ENCODE measurements at regions not wholly inside any gene's neighbourhood (a gene's known extent, or its start where the extent isn't known, plus 50 kb on each side); places are given as distances from the start of the nearest gene placed in this dataset.
A peak's percentile ranks its signal among the peaks of the same experiment; 100 is the strongest.
"Not testable (repeated sequence)": the region's sequence is repeated elsewhere in the genome, so short reads cannot be mapped to it uniquely, and the experiment has no call there.

DNA sequence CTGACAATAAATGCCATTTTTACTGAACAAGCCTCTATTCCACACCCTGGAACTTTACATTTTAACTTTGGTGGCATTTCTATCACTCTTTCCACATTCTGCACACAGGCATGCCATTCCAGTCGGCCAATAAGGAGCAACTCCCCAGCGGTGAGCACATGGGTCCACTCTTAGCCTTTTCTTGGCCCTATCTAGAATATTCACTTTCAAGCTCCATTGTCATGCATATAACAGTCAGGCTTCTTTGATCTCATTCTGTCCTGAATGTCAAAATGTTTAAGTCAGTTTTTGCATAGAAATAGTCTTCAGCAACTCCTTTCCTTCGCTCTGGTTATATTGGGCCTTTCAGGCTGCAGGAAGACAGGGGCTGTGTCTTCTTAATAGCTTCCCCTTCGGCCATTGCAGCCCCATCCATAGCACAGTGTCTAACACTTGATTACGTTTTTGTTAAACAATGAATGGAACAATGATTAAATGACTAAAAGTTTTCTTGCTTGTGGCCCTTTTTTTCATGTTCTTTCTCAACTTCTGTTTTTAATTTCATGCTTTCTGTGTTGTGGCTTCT lies 427.3 kb downstream of the MFSD1 start:
- DNase-seq (ENCODE audit: low read depth in 3 of 3), result no peak

DNA sequence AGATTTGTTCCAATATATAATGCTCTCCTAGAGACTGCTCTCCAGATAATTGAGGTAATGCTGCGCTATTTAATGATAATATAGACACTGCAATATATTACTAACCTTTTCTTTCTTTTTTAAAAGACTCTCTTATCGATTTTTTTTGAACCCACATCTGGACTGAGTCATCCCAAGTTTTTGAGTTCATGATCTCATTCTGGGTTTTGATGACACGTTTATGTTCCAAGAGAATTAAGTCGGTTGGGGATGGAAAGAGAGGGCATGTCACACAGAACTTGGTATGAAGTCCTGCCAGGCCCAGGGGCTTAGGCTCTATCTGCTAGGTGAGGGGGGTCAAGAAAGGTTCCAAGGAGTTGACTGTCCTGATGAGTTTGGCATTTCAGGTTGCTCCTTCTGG lies 431.1 kb downstream of the MFSD1 start:
- no peak for DNase-seq (ENCODE audit: low read depth in 3 of 3)

DNA sequence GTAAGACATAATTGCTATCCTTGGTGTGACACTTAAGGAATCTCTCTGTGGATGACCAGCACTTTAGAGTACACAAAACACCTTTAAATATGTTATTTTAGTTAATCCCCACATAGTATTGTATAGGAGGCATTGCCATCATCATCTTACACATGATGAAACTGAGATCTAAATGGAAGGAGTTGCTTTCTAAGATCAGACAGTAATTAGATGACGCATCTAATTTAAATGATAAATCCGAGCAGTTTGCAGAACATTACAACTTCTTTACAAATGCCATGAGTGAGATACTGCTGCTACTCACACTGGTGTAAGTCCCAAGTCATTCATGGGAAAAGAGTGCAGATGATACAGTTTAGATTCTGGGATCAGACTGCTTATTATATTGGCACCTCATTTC lies 431.9 kb downstream of the MFSD1 start:
- DNase-seq (ENCODE audit: low read depth in 3 of 3), result no peak

DNA sequence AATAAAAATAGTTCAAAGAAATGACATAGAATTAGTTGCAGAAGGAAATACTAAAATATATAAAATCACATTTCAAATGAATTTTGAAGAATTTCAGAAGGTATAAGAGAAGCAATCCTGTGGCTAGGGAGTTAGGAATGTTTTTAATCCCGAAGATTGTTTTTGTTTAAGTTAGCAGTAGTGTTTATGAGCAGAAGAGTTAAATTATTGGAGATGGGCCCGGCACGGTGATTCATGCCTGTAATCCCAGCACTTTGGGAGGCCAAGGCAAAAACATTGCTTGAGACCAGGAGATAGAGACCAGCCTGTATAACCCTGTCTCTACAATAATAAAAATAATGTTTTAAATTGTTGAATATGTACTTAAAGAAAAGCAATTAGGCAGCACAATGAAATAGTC lies 432.5 kb downstream of the MFSD1 start:
- no peak for DNase-seq (ENCODE audit: low read depth in 3 of 3)

DNA sequence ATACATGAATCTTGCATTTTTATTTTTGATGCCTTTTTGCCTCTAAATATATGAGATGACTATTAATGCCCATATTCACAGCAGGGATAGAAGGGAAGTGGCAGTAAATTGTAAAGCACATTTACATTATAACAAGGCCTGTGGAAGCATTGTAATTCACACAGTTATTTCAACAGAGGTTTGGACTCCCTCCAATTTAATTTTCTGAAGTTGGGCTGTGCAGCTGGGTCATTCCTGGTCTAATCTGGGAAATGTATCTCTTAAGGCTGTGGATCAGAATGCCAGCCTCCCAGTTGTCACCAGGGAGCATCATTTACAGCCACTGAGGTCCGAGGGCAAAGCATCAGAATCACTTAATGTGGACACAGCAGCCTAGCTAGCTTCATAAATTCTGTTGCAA lies 434.5 kb downstream of the MFSD1 start:
- DNase-seq (ENCODE audit: low read depth in 3 of 3), result no peak

DNA sequence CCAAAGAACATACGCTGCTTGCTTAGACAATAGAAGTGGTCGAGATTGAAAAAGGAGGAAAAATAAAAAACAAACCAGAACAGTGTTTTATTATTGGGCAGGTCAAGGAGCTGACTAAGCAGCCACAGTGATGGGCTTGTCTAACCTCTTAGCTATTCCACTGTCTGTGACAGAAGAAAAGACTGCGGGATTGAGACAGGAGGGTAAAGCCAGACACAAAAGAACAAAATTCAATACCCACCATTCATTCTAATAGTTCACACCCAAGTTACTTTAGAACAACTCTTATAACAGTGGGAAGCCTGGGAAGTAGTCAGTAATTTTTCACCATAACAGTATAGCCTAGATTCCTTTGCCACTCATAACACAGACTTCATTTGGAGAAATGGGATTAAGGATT lies 435.4 kb downstream of the MFSD1 start:
- DNase-seq (ENCODE audit: low read depth in 3 of 3), result no peak

DNA sequence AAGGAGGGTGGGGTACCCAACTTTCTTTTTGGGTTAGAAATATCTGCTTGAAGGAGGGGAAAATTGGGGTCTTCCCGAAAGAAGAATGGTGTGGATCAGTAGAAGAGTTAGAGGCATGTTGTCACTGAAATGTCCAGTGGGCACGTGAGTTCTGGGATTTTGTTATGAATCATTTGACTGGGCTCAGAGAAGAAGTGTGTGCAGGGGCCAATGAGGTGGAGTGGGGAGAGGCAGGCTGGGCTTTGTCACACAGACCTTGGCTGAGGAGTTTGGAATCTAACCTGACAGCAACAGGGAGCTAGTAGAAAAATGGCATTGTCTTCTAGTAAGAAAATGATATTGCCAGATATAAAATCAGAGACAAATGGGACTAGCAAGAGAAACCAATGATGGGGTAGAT lies 436.8 kb downstream of the MFSD1 start:
- DNase-seq (ENCODE audit: low read depth in 3 of 3), result no peak

DNA sequence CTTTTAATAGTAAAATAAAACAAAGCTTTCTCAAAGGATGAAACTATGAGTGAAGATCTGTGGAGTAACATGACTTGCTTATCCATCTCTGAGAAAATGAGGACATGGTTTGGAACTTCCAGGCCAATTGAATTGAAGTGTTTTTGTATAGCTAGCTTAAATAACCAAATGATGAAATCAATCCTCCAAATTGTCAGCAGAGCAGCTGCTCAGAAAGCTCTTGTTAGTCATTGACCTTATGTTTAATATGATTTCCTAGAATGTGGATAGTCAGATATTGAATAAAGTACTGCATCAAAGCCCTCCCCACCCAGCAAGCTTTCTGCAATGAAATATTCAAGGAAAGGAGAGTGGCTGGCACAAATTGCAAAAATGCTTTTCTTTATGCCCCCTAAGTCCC lies 437.2 kb downstream of the MFSD1 start:
- DNase-seq (ENCODE audit: low read depth in 3 of 3), result no peak

DNA sequence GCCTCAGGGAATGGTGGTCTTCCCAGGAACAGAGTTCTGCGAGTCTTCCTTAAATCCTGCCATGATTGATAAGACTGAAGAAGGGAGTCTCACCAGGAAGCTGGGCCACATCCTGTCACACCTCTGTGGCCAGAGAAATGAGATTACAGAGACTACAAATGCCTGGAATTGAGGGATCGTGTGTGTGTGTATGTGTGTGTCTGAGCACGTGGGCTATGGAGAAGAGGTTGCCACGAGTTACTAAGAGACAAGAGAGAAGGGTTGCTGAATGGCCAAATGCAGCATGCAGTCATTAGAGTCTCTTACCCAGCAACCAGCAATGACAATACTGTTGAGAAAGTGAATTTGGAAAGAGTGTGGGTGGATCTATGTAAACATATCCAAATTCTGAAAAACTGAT lies 443.1 kb downstream of the MFSD1 start:
- no peak for DNase-seq (ENCODE audit: low read depth in 3 of 3)

DNA sequence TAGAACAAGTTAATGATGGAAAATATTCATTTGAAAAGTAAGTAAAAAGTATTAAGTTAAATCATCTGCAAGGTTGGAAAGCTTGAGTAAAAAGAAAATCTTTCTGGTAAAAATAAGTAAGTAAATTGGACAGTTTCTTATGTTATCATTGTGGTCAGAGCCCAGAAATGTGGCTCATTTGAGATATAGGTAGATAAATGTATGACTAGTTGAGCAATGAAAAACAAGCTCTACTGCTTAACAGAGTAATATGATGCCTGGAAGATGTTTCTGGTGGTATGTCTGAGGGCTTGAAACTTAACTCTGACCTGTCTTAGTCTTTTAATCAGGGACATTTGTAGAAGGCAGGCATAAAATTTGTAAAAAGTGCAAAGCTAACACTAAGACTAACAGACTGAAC lies 444.0 kb downstream of the MFSD1 start:
- DNase-seq (ENCODE audit: low read depth in 3 of 3), result no peak

DNA sequence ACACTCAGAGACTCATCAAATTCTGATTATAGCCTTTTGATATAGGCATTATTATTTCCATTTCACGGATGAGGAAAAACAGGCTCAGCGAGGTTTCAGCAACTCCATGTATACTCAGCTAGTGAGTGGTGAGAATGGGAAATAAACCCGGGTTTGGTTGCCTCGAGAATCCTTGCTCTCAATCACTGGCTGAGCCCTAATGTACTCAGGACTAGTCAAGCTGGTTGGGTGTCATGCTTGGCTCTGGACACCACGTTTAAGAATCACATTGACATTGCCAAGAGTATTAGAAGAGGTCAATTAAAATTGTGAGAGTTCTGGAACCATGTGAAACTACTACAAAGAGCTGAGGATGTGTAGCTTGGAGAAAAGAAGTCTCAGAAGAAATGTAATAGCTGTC lies 444.5 kb downstream of the MFSD1 start:
- DNase-seq (ENCODE audit: low read depth in 3 of 3), result no peak

DNA sequence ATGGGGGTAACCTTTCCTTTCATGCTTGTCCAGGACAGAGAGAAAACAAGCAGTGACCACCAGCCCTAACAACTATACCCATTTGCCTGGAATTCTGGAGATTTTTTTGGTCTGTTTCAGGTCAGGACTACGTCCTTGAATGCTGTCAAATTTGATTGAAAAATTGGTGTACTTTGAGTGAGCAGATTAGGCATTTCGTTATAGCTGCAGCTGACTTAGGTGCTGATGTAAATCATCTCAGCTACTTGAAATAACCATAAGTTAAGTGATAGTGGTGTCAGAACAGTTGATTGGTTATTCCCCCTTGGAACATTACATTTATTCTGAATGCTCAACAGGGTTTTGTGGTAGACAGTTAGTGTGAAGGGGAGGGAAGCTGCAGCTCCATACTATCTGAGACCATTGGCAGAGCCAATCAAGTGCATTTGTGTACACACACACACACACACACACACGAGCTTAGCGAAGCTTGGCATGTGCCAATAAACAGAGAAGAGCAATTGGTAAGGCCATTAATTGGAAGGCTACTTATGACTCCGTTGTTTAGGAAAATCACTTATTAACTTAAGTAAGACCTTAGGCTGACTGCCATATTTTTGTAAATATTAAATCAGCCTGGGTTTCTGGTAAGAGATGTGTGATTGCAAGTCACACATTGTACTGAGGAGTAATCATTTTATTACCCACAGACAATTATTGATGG lies 447.8 kb downstream of the MFSD1 start:
- DNase-seq (ENCODE audit: low read depth in 3 of 3), result no peak

DNA sequence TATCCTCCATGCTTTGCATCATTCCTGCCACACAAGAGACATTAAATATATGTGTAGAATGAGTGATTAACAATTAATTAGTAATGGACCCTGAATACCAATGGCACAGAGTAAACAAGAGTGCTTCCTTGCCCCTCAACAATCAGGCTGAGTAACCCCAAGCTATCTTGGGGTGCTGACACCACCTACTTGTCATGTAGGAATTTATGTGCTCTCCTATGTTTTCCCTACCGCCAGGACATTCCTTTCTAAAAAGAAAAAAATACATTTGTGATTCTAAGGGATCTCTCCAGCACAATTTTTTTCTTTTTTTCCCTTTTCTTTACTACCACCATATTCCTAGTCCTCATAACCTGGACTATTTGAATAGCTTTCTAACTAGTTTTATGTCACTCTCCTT lies 449.1 kb downstream of the MFSD1 start:
- DNase-seq (ENCODE audit: low read depth in 3 of 3), result no peak

DNA sequence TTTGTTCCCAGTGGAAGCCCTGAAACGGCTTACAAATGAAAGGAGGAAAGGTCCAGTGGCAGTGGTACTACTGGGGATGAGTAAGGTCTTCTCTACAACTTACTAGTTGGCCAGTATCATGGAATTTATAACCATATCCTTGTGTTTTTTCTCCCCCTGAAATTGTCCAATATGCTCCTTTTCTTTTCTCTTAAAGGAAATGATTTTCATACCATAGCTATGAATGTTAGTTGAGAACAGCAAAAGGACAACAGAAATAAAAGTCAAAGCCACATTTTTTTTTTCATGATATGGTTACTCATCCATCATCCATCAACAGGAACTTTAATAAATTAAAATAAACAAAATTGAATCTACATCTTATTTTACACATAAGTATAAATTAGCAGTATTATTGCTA lies 450.4 kb downstream of the MFSD1 start:
- no peak for DNase-seq (ENCODE audit: low read depth in 3 of 3)

DNA sequence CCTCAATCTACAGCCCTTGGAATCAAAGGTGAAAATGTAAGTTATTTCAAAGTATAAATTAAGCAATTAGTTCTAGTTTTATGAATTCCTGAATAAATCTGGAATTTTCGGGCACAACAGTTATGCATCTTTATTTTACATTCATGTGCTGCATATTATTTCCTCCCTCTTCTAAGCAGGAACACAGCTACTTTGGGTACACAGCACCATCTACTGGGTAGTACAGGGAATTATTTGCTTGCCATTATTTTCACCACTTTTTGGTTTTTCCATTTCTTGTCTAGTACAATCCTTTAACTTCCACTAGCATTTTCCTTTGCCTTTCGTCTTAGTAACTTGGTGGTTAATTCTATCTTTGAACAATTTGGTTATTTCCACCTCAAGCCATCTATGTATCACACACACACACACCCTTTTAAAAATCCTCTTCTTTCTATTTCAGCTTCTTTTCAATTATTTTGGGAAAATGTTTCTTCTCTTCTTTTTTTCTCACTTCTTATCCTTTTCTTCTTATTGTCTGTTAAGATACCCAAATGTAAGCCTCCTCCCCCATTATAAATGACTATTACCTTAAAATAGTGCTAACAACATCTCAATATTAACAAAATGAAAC lies 451.0 kb downstream of the MFSD1 start:
- no peak for DNase-seq (ENCODE audit: low read depth in 3 of 3)

DNA sequence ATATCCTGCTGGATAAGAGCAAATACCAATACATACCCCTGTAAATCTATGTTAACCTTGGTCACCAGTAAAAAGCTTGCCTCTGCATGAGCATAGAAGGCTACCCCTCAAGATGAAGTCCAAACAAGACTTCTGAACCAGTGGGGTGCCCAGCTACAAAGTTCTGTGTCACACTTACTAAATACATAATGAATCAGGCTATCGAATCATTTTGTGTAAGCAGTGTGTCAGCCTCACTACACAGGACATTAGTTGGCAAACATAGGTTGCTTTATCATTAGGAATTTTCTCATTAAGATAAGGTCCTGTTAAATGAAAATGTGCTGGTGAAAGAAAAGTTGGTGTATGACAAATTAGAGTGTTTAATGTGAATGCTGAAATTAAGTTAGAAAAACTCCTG lies 452.0 kb downstream of the MFSD1 start:
- no peak for DNase-seq (ENCODE audit: low read depth in 3 of 3)

DNA sequence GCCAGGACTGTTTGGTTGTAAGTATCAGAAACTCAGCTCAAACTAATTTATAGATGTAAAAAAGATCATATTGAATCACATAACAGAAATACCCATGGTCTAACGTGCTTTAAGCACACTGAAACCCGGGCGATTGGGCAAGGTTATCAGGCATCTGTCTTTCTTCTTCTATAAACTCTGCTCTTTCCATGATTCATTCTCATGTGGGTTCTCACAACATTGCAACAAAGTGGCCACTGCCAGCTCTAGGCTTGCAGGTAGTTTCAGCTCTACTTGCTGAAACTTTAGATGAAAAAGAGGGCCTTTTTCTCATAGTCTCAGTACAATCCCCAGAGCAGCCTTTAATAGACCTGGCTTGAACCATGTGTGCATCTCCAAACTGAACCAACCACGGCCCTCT lies 456.1 kb downstream of the MFSD1 start:
- DNase-seq (ENCODE audit: low read depth in 3 of 3), result no peak

DNA sequence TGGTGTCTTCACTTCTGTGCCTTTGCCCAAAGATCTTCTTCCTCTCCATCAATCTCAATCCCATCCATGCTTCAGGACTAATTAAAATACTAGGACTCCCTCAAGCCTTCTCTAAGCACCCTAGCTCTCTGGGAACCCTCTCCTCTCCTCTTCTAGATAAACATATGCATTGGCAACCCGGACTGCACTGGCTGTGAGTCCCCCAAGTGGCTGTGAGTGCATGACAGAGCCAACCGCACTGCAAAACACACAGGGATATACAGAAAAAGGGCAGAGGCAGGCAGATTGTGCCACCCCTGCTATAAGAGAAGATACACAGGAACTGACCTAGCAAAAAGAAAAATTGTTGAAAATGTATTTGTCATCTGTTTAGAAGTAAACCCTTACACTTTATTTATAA lies 457.1 kb downstream of the MFSD1 start:
- no peak for DNase-seq (ENCODE audit: low read depth in 3 of 3)

DNA sequence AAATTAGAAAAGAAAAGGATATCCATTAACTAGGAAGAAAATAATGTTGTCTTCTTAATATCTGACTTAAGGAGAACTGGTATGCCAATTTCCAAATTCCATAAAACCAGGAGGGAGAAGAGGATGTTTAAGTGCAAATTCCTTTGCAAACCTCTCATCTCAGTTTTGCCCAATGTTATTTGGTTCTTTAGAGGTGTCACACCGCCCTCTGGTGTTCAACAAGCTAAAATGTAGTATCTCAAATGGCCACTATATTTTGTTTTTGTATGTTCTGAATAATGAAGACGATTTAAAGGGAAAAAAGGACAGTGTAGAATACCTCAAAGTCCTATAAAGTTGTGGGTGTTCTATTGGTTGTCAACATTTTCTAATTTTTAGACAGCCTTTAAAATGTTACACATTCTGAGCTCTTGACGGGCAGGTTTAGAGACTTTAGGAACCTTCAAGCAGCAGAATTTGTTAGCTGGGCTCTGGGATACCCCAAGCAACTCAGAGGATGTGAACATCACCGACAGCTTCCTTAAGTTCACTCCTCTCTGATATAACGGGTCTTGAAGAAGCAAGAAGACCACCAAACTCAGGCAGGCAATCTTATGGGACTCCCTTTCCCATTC lies 458.3 kb downstream of the MFSD1 start:
- DNase-seq (ENCODE audit: low read depth in 3 of 3), result peak in 1 of 3 experiments; percentile 9

DNA sequence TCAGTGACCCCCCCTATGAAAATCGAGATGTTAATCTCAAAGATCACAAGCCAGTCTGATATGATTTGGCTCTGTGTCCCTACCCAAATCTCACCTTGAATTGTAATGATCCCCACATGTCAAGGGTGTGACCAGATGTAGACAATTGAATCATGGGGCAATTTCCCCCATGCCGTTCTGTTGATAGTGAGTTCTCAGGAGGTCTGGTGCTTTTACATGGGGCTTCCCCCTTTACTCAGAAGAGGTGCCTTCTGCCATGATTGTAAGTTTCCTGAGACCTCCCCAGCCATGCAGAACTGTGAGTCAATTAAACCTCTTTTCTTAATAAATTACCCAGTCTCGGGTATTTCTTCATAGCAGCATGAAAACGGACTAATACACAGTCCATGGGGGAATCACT lies 459.5 kb downstream of the MFSD1 start:
- not testable (repeated sequence) for DNase-seq (ENCODE audit: low read depth in 3 of 3)

DNA sequence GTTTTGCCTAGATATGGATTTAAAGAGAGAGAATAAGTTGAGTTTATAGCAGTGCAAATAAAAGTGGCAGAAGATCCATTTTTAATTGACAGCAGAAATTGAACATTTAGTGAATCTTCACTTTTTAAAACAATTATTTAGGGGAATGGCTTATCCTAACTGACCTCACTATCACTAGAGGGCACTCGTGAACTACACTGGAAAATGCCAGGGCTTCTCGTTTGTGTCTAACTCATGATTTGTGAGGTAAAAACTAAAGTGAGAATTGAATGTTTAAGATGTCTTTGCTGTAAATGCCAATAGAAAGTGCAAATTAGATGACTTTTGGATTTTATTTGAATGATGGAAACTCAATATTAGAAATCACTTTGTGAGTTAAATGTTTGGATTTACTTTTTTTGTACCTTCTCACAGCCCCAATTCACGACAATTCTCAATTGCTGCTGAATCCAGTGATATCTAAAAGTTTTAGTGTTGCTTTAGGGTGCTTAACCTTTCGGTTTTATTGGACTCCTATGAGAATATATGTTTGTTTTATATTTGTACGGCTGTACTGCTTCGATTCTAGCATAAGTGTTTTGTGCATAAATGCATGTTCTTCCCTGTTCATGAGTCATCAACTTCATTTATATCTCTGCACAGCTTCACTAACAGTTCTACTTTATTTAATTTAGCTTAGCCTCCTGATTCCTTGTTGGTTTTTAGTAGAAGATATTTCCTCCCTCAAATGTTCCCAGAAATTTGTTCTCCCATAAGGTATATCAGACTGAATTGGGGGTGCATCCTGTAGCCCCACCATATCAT lies 462.1 kb downstream of the MFSD1 start:
- DNase-seq (ENCODE audit: low read depth in 3 of 3), result no peak

DNA sequence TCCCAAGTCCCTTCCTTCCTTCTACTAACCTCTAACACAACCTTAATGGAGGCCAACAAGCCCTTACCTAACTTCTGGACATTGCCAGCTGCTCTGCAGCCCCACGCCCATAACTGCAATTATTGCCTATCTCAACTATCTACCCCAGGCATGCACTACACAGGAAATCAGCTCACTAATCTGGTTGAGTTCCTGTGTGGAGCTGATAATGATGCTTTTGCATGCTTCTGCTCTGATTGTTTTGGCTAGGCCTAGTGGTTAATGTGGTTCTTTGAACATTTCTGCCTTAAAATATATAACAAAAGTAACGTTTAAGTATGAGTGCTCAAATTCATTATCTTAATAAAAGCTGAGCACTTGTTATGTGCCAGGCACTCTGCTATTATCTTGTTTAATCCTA lies 463.9 kb downstream of the MFSD1 start:
- DNase-seq (ENCODE audit: low read depth in 3 of 3), result no peak

Data from stimulated activated CD4-positive, alpha-beta T cell treated with anti-CD3 and anti-CD28 coated beads, TNF-alpha, amount 100 ng/mL, for 24 hours (primary cell).